Keratinocyte (primary cell): ENCODE measurements at regions not wholly inside any gene's neighbourhood (a gene's known extent, or its start where the extent isn't known, plus 50 kb on each side); places are given as distances from the start of the nearest gene placed in this dataset.

Source experiments
- EZH2 ChIP-seq: IDR thresholded peaks from one replicate; pipeline ENCODE4 v1.6.1; 2012; ENCODE audit warnings: inconsistent platforms, mild to moderate bottlenecking, low read length, moderate library complexity
- TF ChIP-seq, protein P1 (sequence below), 3 experiments: IDR thresholded peaks in 1 of 3; conservative IDR thresholded peaks in 1 of 3; optimal IDR thresholded peaks in 1 of 3; 2 replicates in 2 of 3; 3 replicates in 1 of 3; pipeline versions ENCODE3 to v1.5.1; 2011; ENCODE audit warnings: low read length in 3 of 3, mild to moderate bottlenecking in 3 of 3, moderate library complexity in 2 of 3, control low read depth in 1 of 3, inconsistent platforms in 1 of 3; ENCODE audit not compliant: insufficient read depth in 2 of 3; ENCODE audit errors: extremely low read depth in 1 of 3

DNA sequence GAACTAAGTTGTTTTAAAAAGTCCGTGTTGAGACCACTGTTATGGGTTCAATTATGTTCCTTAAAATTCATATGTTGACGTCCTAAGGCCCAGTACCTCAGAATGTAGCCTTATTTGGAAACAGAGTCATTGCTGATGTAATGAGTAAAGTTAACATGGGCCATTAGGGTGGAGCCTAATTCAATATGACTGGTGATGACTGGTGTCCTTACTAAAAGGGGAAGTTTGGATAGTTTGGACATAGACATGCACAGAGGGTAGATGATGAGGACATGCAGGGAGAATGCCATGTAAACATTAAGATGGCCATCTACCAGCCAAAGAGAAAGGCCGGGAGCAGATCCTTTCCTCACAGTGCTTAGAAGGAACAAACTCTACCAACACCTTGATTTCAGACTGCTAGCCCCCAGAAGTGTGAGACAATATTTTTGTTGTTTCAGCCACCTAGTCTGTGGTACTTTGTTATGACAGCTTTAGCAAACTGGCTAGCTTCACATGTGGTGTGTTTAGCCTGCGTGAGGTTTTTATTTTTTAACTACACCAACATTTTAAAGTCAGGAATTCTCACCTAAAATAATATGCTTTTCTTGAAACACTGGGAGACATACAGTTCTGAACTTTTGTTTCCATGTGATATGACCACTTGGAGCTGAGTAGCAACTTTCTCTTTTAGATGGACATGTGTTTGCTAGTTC lies 135.3 kb downstream of the YIPF5 start:
- TF ChIP-seq, protein P1, sequence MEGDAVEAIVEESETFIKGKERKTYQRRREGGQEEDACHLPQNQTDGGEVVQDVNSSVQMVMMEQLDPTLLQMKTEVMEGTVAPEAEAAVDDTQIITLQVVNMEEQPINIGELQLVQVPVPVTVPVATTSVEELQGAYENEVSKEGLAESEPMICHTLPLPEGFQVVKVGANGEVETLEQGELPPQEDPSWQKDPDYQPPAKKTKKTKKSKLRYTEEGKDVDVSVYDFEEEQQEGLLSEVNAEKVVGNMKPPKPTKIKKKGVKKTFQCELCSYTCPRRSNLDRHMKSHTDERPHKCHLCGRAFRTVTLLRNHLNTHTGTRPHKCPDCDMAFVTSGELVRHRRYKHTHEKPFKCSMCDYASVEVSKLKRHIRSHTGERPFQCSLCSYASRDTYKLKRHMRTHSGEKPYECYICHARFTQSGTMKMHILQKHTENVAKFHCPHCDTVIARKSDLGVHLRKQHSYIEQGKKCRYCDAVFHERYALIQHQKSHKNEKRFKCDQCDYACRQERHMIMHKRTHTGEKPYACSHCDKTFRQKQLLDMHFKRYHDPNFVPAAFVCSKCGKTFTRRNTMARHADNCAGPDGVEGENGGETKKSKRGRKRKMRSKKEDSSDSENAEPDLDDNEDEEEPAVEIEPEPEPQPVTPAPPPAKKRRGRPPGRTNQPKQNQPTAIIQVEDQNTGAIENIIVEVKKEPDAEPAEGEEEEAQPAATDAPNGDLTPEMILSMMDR (optimal IDR thresholded peaks at IDR 0.05 in 1 of 3, IDR thresholded peaks at IDR 0.05 in 1 of 3, conservative IDR thresholded peaks at IDR 0.05 in 1 of 3; ENCODE audit: extremely low read depth in 1 of 3, insufficient read depth in 2 of 3, low read length in 3 of 3): no peak
- TF ChIP-seq EZH2: no peak
